ENCODE measurements at regions not wholly inside any gene's neighbourhood (a gene's known extent, or its start where the extent isn't known, plus 50 kb on each side); places are given as distances from the start of the nearest gene placed in this dataset.

- no peak overlapping the region for H3K18ac ChIP-seq (ENCODE audit: extremely low read depth, low read length)
- H3K36me3 ChIP-seq (ENCODE audit: control insufficient read depth in 2 of 4, insufficient read depth in 4 of 4, low read length in 3 of 4): no peaks in the 10 kb centered on the region
- H4K20me1 ChIP-seq (replicated peaks in 1 of 2; ENCODE audit: control insufficient read depth in 1 of 2, insufficient read depth in 2 of 2, low read length in 2 of 2): no peaks in the 10 kb centered on the region
- H2BK5ac ChIP-seq (ENCODE audit: low read depth, low read length): no peak overlapping the region
- DNase-seq (ENCODE audit: low read depth in 1 of 2, low spot score in 2 of 2) (no peak), FAIRE-seq (no peak)
- H4K91ac ChIP-seq (replicated peaks; ENCODE audit: insufficient read length, low read length): no peak overlapping the region
- H3K4me2 ChIP-seq (ENCODE audit: insufficient read depth in 1 of 2, low read depth in 2 of 2, low read length in 2 of 2): no peak overlapping the region
- H2AK5ac ChIP-seq (ENCODE audit: low read depth, low read length): no peak overlapping the region
- H3K4me1 ChIP-seq (replicated peaks in 1 of 4; ENCODE audit: control insufficient read depth in 3 of 4, insufficient read depth in 4 of 4, low read length in 3 of 4): no peaks in the 10 kb centered on the region; a peak in 1 of 7 replicates
- no peak overlapping the region for H3K14ac ChIP-seq (ENCODE audit: insufficient read length)
- no peak overlapping the region for H3K9ac ChIP-seq (replicated peaks in 1 of 4; ENCODE audit: extremely low read depth in 1 of 4, low read depth in 3 of 4, low read length in 3 of 4)
- H2BK12ac ChIP-seq (ENCODE audit: low read depth, low read length): no peak overlapping the region
- no peak overlapping the region for H3K4ac ChIP-seq (replicated peaks; ENCODE audit: insufficient read length, low read depth, low read length)
- no peak overlapping the region for H2AFZ ChIP-seq (ENCODE audit: low read length)
- CTCF ChIA-PET (ENCODE audit: partially characterized antibody): interaction anchor here (0.8 kb wide), 1 partner anchor 148 kb away, joined by 3 read pairs; no protein-coding TSS in a partner anchor
- no peak overlapping the region for H4K8ac ChIP-seq (ENCODE audit: extremely low read depth, insufficient read depth, low read length)
- H3K27ac ChIP-seq (ENCODE audit: low read depth, low read length): no peak overlapping the region
- H3K56ac ChIP-seq (replicated peaks; ENCODE audit: insufficient read length, low read depth, low read length): no peak overlapping the region
- no peak overlapping the region for H3K4me3 ChIP-seq (ENCODE audit: extremely low read depth in 1 of 4, insufficient read depth in 2 of 4, low read depth in 3 of 4, low read length in 4 of 4)
- no peak overlapping the region for H4K5ac ChIP-seq (ENCODE audit: insufficient read length, low read depth, low read length)
- TF ChIP-seq EP300 (IDR thresholded peaks at IDR 0.05; ENCODE audit: borderline replicate concordance in 1 of 2, low read depth in 2 of 2, low read length in 2 of 2) (no peak), SIN3A (conservative IDR thresholded peaks at IDR 0.05 in 1 of 2, IDR thresholded peaks at IDR 0.05 in 1 of 2; ENCODE audit: low read depth in 1 of 2, low read length in 2 of 2) (no peak), SRF (IDR thresholded peaks at IDR 0.05; ENCODE audit: low read depth, low read length) (no peak), KDM5A (IDR thresholded peaks at IDR 0.05; ENCODE audit: low read length) (no peak), JUN (IDR thresholded peaks at IDR 0.05; ENCODE audit: low read depth, low read length) (no peak), MAFK (IDR thresholded peaks at IDR 0.05; ENCODE audit: low read depth, low read length) (no peak), TCF12 (IDR thresholded peaks at IDR 0.05; ENCODE audit: low read depth, low read length) (no peak), ATF2 (IDR thresholded peaks at IDR 0.05; ENCODE audit: low read length) (no peak), ZNF274 (IDR thresholded peaks at IDR 0.05; ENCODE audit: borderline replicate concordance, extremely low read depth, low read length) (no peak), CEBPB (IDR thresholded peaks at IDR 0.05; ENCODE audit: low read depth, low read length) (no peak), CBX8 (IDR thresholded peaks at IDR 0.05; ENCODE audit: borderline replicate concordance, low read depth, low read length) (no peak), SP1 (IDR thresholded peaks at IDR 0.05; ENCODE audit: low read depth, low read length) (no peak), PHF8 (conservative IDR thresholded peaks at IDR 0.05; ENCODE audit: low read depth, low read length) (no peak), ASH2L (IDR thresholded peaks at IDR 0.05; ENCODE audit: low read length) (no peak)
- no peaks in the 10 kb centered on the region for H3K79me2 ChIP-seq (ENCODE audit: control insufficient read depth in 1 of 2, insufficient read depth in 2 of 2, low read length in 2 of 2)
- H3K23ac ChIP-seq (ENCODE audit: insufficient read length): no peak overlapping the region
- H3K9me3 ChIP-seq (ENCODE audit: insufficient read depth in 2 of 2, low read depth in 1 of 2, low read length in 1 of 2): no peaks in the 10 kb centered on the region
- H3K27me3 ChIP-seq (replicated peaks in 1 of 4; ENCODE audit: control insufficient read depth in 3 of 4, extremely low read depth in 1 of 4, insufficient read depth in 3 of 4, low read length in 3 of 4): no peaks in the 10 kb centered on the region
- no peaks in the 10 kb centered on the region for H3K23me2 ChIP-seq (ENCODE audit: low read depth, low read length)
- POLR2A ChIA-PET (ENCODE audit: partially characterized antibody): no interaction called here
- H2BK20ac ChIP-seq (ENCODE audit: low read length): no peak overlapping the region
- no peak overlapping the region for H2BK120ac ChIP-seq (replicated peaks; ENCODE audit: low read depth, low read length)
- H2BK15ac ChIP-seq (ENCODE audit: low read length): no peak overlapping the region
- no peaks in the 10 kb centered on the region for H3K79me1 ChIP-seq (ENCODE audit: low read depth, low read length)
These were observed 745.8 kb downstream of the TRHDE start for GRCh38 chr12:73017981-73018380.

Measured in H1 (cell line).